Neuronal stem cell (in vitro differentiated cells): ENCODE measurements at regions not wholly inside any gene's neighbourhood (a gene's known extent, or its start where the extent isn't known, plus 50 kb on each side); places are given as distances from the start of the nearest gene placed in this dataset.

Source experiments
- DNase-seq: peaks from one replicate; pipeline ENCODE4 v3.0.0-alpha.2; 2013; ENCODE audit warnings: low spot score
- H2AFZ ChIP-seq: one replicate; pipeline ENCODE4 v1.6.1; 2013; ENCODE audit warnings: mild to moderate bottlenecking, low read length, inconsistent platforms
- H2AK5ac ChIP-seq: 2 replicates; pipeline ENCODE4 v1.6.1; 2013; ENCODE audit warnings: low read depth, mild to moderate bottlenecking, inconsistent platforms, low read length, moderate library complexity, mixed read lengths
- H2BK120ac ChIP-seq: 2 replicates; pipeline ENCODE4 v1.6.1; 2013; ENCODE audit warnings: low read depth, mild to moderate bottlenecking, inconsistent platforms, low read length, moderate library complexity, mixed read lengths
- H2BK12ac ChIP-seq: one replicate; pipeline ENCODE4 v1.6.1; 2013; ENCODE audit warnings: low read length, inconsistent platforms
- H2BK15ac ChIP-seq: 2 replicates; pipeline ENCODE4 v1.6.1; 2013; ENCODE audit warnings: mild to moderate bottlenecking, low read length, inconsistent platforms, mixed read lengths
- H2BK5ac ChIP-seq: one replicate; pipeline ENCODE4 v1.6.1; 2013; ENCODE audit warnings: inconsistent platforms, mild to moderate bottlenecking, low read length, moderate library complexity
- H3K14ac ChIP-seq: one replicate; pipeline ENCODE4 v1.6.1; 2013; ENCODE audit warnings: low read length, inconsistent platforms
- H3K18ac ChIP-seq: 2 replicates; pipeline ENCODE4 v1.6.1; 2013; ENCODE audit warnings: low read length, inconsistent platforms
- H3K23ac ChIP-seq: 2 replicates; pipeline ENCODE4 v1.6.1; 2013; ENCODE audit warnings: low read depth, mild to moderate bottlenecking, mixed read lengths, low read length, inconsistent platforms; ENCODE audit not compliant: poor library complexity
- H3K27ac ChIP-seq: replicated peaks from 3 replicates; pipeline ENCODE4 v1.5.1; 2013; ENCODE audit warnings: low read length, inconsistent platforms
- H3K27me3 ChIP-seq, 3 experiments: 2 replicates each; pipeline ENCODE4 v1.6.1; 2013; ENCODE audit warnings: low read length in 3 of 3, mild to moderate bottlenecking in 2 of 3, inconsistent platforms in 1 of 3, low read depth in 1 of 3, mixed read lengths in 1 of 3, moderate library complexity in 1 of 3; ENCODE audit not compliant: control insufficient read depth in 3 of 3, insufficient read depth in 3 of 3
- H3K36me3 ChIP-seq, 2 donors: replicated peaks in 1 of 2; 2 replicates each; pipeline ENCODE4 v1.6.1; 2013; ENCODE audit warnings: low read length in 2 of 2; ENCODE audit not compliant: control insufficient read depth in 2 of 2, insufficient read depth in 2 of 2
- H3K4ac ChIP-seq: 2 replicates; pipeline ENCODE4 v1.6.1; 2013; ENCODE audit warnings: inconsistent platforms, mild to moderate bottlenecking, low read length, moderate library complexity
- H3K4me1 ChIP-seq, 2 donors: 1 replicate in 1 of 2; 2 replicates in 1 of 2; pipeline ENCODE4 v1.6.1; 2013; ENCODE audit warnings: low read length in 2 of 2, low read depth in 1 of 2; ENCODE audit not compliant: control insufficient read depth in 2 of 2, insufficient read depth in 1 of 2
- H3K4me2 ChIP-seq: one replicate; pipeline ENCODE4 v1.6.1; 2013; ENCODE audit warnings: mild to moderate bottlenecking, low read length, inconsistent platforms; ENCODE audit not compliant: insufficient read depth, poor library complexity, severe bottlenecking
- H3K4me3 ChIP-seq, 2 donors: 2 replicates each; pipeline ENCODE4 v1.5.1; 2013; ENCODE audit warnings: low read length in 2 of 2, mild to moderate bottlenecking in 2 of 2, inconsistent platforms in 1 of 2, moderate library complexity in 1 of 2
- H3K79me1 ChIP-seq: one replicate; pipeline ENCODE4 v1.6.1; 2013; ENCODE audit warnings: low read depth, mild to moderate bottlenecking, inconsistent platforms, low read length, moderate library complexity
- H3K9ac ChIP-seq: one replicate; pipeline ENCODE4 v1.6.1; 2013; ENCODE audit warnings: mild to moderate bottlenecking, low read depth, low read length, inconsistent platforms; ENCODE audit not compliant: poor library complexity
- H3K9me3 ChIP-seq, 2 donors: replicated peaks in 1 of 2; 2 replicates each; pipeline versions ENCODE3 to v1.6.1; 2013; ENCODE audit warnings: low read length in 2 of 2, mild to moderate bottlenecking in 2 of 2, inconsistent platforms in 1 of 2, low read depth in 1 of 2, mixed read lengths in 1 of 2, moderate library complexity in 1 of 2; ENCODE audit not compliant: control insufficient read depth in 2 of 2, insufficient read depth in 1 of 2
- H4K8ac ChIP-seq: one replicate; pipeline ENCODE4 v1.6.1; 2013; ENCODE audit warnings: low read depth, mild to moderate bottlenecking, inconsistent platforms, low read length, moderate library complexity
- H4K91ac ChIP-seq: one replicate; pipeline ENCODE4 v1.6.1; 2013; ENCODE audit warnings: low read length, low read depth, mild to moderate bottlenecking, inconsistent platforms; ENCODE audit not compliant: poor library complexity
- WGBS, 2 donors: extraction: QIAGEN DNeasy Blood & Tissue Kit; methylation state at CpG; one replicate each; pipeline ENCODE4 v1.1.7; 2013; ENCODE audit warnings: missing lambda C conversion rate in 2 of 2, mixed read lengths in 1 of 2; ENCODE audit not compliant: insufficient read length in 2 of 2, insufficient replicate concordance in 1 of 2; ENCODE audit errors: extremely low coverage in 2 of 2; 5-methylcytosine and 5-hydroxymethylcytosine counted together

DNA sequence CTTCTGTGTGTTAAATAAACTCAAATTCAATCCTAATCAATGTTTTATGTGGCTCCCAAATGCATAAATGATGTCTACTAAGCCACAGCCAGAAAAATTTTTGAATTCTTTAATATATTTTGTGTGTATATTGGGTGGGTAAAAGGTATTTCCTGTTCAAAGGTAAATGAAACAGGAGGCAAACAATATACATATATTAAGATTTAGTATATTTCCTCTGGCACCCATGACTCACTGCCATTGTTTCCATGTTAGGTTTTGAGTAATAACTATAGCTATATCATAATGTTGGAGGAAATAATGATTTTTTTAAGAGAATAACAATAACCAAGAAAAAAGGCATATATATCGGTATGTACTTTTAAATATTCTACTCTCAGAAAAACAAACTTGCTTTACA lies 1071.9 kb upstream of the CDH10 start:
- no peak overlapping the region for H2BK120ac ChIP-seq

DNA sequence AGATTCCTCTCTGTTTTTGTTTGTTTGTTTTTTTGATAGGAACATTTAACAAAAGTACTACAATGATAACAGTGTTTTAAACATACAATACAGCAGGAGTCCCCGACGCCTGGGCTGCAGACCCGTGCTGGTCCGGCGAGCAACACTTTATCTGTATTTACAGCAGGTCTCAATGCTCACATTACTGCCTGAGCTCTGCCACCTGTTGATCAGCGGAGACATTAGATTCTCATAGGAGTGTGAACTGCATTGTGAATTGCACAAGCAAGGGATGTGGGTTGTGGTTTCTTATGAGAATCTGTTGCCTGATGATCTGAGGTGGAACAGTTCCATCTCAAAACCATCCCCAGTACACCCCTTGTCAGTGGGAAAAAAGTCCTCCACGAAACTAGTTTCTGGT lies 1068.5 kb upstream of the CDH10 start:
- H2AK5ac ChIP-seq = no peak overlapping the region
- H3K18ac ChIP-seq = no peak overlapping the region
- no peak overlapping the region for H4K8ac ChIP-seq
- no peak overlapping the region for H2BK12ac ChIP-seq
- no peak overlapping the region for H2BK120ac ChIP-seq
- H2BK15ac ChIP-seq = no peak overlapping the region
- no peak overlapping the region for H2BK5ac ChIP-seq
- no peaks in the 10 kb centered on the region for H3K36me3 ChIP-seq
- H3K4me3 ChIP-seq = no peak overlapping the region
- no CpG with 5 or more reads among the region's 7 CpGs for WGBS, 2 donors
- H2AFZ ChIP-seq = no peak overlapping the region
- no peak overlapping the region for H3K27ac ChIP-seq
- H3K9me3 ChIP-seq = no peaks in the 10 kb centered on the region
- H3K9ac ChIP-seq = no peak overlapping the region
- H4K91ac ChIP-seq = no peak overlapping the region
- H3K79me1 ChIP-seq = no peaks in the 10 kb centered on the region
- no peaks in the 10 kb centered on the region for H3K27me3 ChIP-seq
- H3K4me2 ChIP-seq = no peak overlapping the region
- H3K4me1 ChIP-seq = no peaks in the 10 kb centered on the region
- no peak for DNase-seq
- no peak overlapping the region for H3K4ac ChIP-seq
- H3K23ac ChIP-seq = no peak overlapping the region
- H3K14ac ChIP-seq = no peak overlapping the region

More for the DNA sequence above, 1071.9 kb upstream of the CDH10 start:
- Histone ChIP-seq H3K79me1 (no peaks in the 10 kb centered on the region), H2AK5ac (no peak overlapping the region), H3K18ac (no peak overlapping the region), H3K27ac (no peak overlapping the region), H3K4ac (no peak overlapping the region), H3K9ac (no peak overlapping the region), H2BK15ac (no peak overlapping the region), H3K23ac (no peak overlapping the region), H3K36me3 (no peaks in the 10 kb centered on the region), H2BK12ac (no peak overlapping the region), H3K9me3 (no peaks in the 10 kb centered on the region), H4K8ac (no peak overlapping the region), H4K91ac (no peak overlapping the region), H3K4me2 (no peak overlapping the region), H3K14ac (no peak overlapping the region), H3K4me3 (no peak overlapping the region), H2BK5ac (no peak overlapping the region), H3K4me1 (no peaks in the 10 kb centered on the region), H2AFZ (no peak overlapping the region), H3K27me3 (no peaks in the 10 kb centered on the region)
- WGBS, 2 donors = no CpG with 5 or more reads among the region's 1 CpG
- DNase-seq = no peak

DNA sequence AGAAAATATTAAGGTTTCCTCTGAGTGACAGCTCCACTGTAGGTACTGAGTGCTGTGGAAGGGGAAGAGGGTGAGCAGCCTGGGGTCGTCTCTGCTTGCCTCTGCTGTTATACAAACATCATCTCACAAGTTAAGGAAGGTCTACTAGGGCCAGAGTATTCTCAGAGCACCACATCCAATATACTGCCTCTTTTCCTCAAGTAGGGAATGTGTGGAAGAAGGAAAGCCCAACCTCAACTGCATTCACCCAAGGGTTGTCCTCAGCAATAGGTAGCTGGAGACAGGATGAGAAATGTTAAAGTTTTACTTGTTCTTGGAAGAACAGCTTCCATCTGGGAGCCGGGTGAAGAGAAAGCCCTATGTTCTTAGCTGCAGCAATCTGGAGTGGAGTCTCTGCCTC lies 1062.3 kb upstream of the CDH10 start:
- Histone ChIP-seq H2BK120ac (no peak overlapping the region), H3K4me3 (no peak overlapping the region), H3K27ac (no peak overlapping the region), H2BK15ac (no peak overlapping the region), H3K18ac (no peak overlapping the region), H3K9me3 (no peaks in the 10 kb centered on the region), H2BK12ac (no peak overlapping the region), H3K79me1 (no peaks in the 10 kb centered on the region), H3K27me3 (no peaks in the 10 kb centered on the region), H4K8ac (no peak overlapping the region), H2BK5ac (no peak overlapping the region), H2AK5ac (no peak overlapping the region), H3K4me2 (no peak overlapping the region), H3K36me3 (no peaks in the 10 kb centered on the region), H3K23ac (no peak overlapping the region), H3K4ac (no peak overlapping the region), H3K4me1 (no peaks in the 10 kb centered on the region), H4K91ac (no peak overlapping the region), H2AFZ (peak overlapping the region; percentile 4), H3K9ac (no peak overlapping the region), H3K14ac (no peak overlapping the region)
- DNase-seq = no peak
- no CpG with 5 or more reads among the region's 2 CpGs for WGBS, 2 donors

DNA sequence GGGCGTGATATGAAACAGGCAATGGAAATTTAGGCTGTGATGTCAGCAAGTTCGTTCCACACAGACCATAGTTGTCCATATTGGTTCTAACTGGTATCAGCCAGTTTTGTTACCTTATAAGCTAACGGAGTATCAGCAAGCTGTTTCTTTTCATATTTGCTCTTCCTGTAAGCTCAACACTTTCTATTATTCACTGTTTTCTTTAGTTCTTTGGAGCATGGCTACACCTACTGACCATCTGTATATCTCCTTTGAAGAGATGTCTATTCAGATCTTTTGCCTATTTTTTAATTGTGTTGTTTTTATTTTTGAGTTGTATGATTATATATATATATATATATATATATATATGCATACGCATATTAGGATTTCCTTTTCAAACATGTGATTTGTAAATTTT lies 1057.2 kb upstream of the CDH10 start:
- WGBS, 2 donors = no CpG with 5 or more reads among the region's 4 CpGs
- Histone ChIP-seq H3K4ac (no peak overlapping the region), H3K4me3 (no peak overlapping the region), H3K4me2 (no peak overlapping the region), H3K79me1 (no peaks in the 10 kb centered on the region), H3K18ac (no peak overlapping the region), H3K23ac (no peak overlapping the region), H3K9me3 (no peaks in the 10 kb centered on the region), H2BK5ac (no peak overlapping the region), H2BK120ac (no peak overlapping the region), H4K91ac (no peak overlapping the region), H4K8ac (no peak overlapping the region), H3K27me3 (no peaks in the 10 kb centered on the region), H3K36me3 (no peaks in the 10 kb centered on the region), H3K9ac (no peak overlapping the region), H2BK12ac (no peak overlapping the region), H3K4me1 (no peaks in the 10 kb centered on the region), H3K27ac (no peak overlapping the region), H2AFZ (peak overlapping the region; percentile 3), H2BK15ac (no peak overlapping the region), H3K14ac (no peak overlapping the region), H2AK5ac (no peak overlapping the region)
- no peak for DNase-seq
